MCF 10A (cell line): ENCODE measurements at regions not wholly inside any gene's neighbourhood (a gene's known extent, or its start where the extent isn't known, plus 50 kb on each side); places are given as distances from the start of the nearest gene placed in this dataset.

ENCODE experiments used
- BruUV-seq: library from RNA; stranded (reverse); fragments of 400-500 nt; replicated peaks from 2 replicates; lab custom pipeline; 2021; lab: Mats Ljungman, UMichigan
- CTCF ChIA-PET: fragments of 300-600 bp; sonication (Branson Sonifier 250); formaldehyde crosslinking; extraction: SDS; loops from one replicate; lab custom pipeline; 2021; ENCODE audit warnings: antibody characterized with exemption, inconsistent platforms; lab: Yijun Ruan, JAX
- POLR2A ChIA-PET: fragments of 300-600, 350-650 bp; sonication (Branson Sonifier 250); formaldehyde crosslinking; extraction: SDS; loops from one replicate; lab custom pipeline; 2020; ENCODE audit warnings: antibody characterized with exemption, inconsistent platforms; lab: Yijun Ruan, JAX
- DNase-seq: peaks from one replicate; pipeline ENCODE4 v3.0.0-alpha.2; 2018; ENCODE audit not compliant: unreplicated experiment
- H3K27ac Mint-ChIP-seq: one replicate; pipeline ENCODE4 v1.8.0; 2022; ENCODE audit warnings: mild to moderate bottlenecking, low read depth, mixed read lengths; ENCODE audit not compliant: unreplicated experiment
- H3K27me3 Mint-ChIP-seq: one replicate; pipeline ENCODE4 v1.8.0; 2022; ENCODE audit warnings: mixed read lengths; ENCODE audit not compliant: insufficient read depth, unreplicated experiment
- H3K36me3 Mint-ChIP-seq: one replicate; pipeline ENCODE4 v1.8.0; 2022; ENCODE audit warnings: mild to moderate bottlenecking, moderate library complexity, mixed read lengths; ENCODE audit not compliant: insufficient read depth, unreplicated experiment
- H3K4me1 Mint-ChIP-seq: one replicate; pipeline ENCODE4 v1.8.0; 2022; ENCODE audit warnings: mixed read lengths; ENCODE audit not compliant: insufficient read depth, unreplicated experiment
- H3K4me3 Mint-ChIP-seq: one replicate; pipeline ENCODE4 v1.8.0; 2022; ENCODE audit warnings: mild to moderate bottlenecking, moderate library complexity, mixed read lengths; ENCODE audit not compliant: unreplicated experiment
- H3K9me3 Mint-ChIP-seq: one replicate; pipeline ENCODE4 v1.8.0; 2022; ENCODE audit warnings: mixed read lengths; ENCODE audit not compliant: unreplicated experiment
- intact Hi-C: fragments of 100-400 bp; cut with micrococcal nuclease; formaldehyde crosslinking; loops from 2 replicates; pipeline ENCODE4 v1.14.1; 2022
- TF ChIP-seq, protein P1 (sequence below): fragments of 200-600 bp; IDR thresholded peaks from one replicate; pipeline ENCODE4 v1.8.0; 2022; ENCODE audit warnings: antibody characterized with exemption, mild to moderate bottlenecking; ENCODE audit not compliant: unreplicated experiment

DNA sequence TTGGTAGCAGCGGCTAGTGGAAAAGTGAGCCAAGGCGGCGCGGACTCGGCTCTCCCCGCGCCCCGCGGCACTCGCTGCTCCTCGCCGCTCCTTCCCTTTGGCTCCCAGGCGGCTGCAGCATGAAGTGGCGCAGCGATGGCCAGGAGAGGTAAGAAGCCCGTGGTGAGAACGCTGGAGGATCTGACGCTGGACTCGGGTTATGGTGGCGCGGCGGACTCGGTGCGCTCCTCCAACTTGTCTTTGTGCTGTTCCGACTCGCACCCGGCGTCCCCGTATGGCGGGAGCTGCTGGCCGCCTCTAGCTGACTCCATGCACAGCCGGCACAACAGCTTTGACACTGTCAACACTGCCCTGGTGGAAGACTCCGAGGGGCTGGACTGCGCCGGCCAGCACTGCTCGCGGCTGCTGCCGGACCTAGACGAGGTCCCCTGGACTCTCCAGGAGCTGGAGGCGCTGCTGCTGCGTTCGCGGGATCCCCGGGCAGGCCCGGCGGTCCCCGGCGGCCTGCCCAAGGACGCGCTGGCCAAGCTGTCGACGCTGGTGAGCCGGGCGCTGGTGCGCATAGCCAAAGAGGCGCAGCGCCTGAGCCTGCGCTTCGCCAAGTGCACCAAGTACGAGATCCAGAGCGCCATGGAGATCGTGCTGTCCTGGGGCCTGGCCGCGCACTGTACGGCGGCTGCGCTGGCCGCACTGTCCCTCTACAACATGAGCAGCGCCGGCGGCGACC lies 225.6 kb upstream of the CRY1 start:
- H3K27me3 Mint-ChIP-seq, result peaks cover 44% of the 10 kb centered on the region
- no peak overlapping the region for H3K27ac Mint-ChIP-seq
- no TSS peak for BruUV-seq
- H3K9me3 Mint-ChIP-seq, result no peaks in the 10 kb centered on the region
- peaks cover 5% of the 10 kb centered on the region for H3K4me1 Mint-ChIP-seq
- CTCF ChIA-PET, result interaction anchor here (0.6 to 2.2 kb wide), 5 partner anchors 23 to 331 kb away, joined by 3 to 5 read pairs (median 3); no protein-coding TSS in a partner anchor
- no peaks in the 10 kb centered on the region for H3K36me3 Mint-ChIP-seq
- intact Hi-C loops, result loop anchor here (2.0 to 5.0 kb wide), 3 partner anchors 84 to 288 kb away; no protein-coding TSS in a partner anchor
- peak; percentile 59 for DNase-seq
- TF ChIP-seq, protein P1, sequence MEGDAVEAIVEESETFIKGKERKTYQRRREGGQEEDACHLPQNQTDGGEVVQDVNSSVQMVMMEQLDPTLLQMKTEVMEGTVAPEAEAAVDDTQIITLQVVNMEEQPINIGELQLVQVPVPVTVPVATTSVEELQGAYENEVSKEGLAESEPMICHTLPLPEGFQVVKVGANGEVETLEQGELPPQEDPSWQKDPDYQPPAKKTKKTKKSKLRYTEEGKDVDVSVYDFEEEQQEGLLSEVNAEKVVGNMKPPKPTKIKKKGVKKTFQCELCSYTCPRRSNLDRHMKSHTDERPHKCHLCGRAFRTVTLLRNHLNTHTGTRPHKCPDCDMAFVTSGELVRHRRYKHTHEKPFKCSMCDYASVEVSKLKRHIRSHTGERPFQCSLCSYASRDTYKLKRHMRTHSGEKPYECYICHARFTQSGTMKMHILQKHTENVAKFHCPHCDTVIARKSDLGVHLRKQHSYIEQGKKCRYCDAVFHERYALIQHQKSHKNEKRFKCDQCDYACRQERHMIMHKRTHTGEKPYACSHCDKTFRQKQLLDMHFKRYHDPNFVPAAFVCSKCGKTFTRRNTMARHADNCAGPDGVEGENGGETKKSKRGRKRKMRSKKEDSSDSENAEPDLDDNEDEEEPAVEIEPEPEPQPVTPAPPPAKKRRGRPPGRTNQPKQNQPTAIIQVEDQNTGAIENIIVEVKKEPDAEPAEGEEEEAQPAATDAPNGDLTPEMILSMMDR, result no peak
- POLR2A ChIA-PET, result interaction anchor here (0.8 to 1.4 kb wide), 2 partner anchors 23 to 363 kb away, joined by 3 to 10 read pairs; no protein-coding TSS in a partner anchor
- H3K4me3 Mint-ChIP-seq, result peak overlapping the region; percentile 77

DNA sequence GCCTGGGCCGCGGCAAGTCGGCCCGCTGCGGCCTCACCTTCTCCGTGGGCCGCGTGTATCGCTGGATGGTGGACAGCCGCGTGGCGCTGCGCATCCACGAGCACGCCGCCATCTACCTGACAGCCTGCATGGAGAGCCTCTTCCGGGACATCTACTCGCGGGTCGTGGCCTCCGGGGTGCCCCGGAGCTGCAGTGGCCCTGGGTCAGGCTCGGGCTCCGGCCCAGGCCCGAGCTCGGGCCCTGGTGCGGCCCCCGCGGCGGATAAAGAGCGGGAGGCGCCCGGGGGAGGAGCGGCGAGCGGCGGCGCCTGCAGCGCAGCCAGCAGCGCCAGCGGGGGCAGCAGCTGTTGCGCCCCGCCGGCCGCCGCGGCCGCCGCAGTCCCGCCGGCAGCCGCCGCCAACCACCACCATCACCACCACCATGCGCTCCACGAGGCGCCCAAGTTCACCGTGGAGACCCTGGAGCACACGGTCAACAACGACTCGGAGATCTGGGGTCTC lies 226.2 kb upstream of the CRY1 start:
- intact Hi-C loops, result loop anchor here (2.0 to 5.0 kb wide), 3 partner anchors 83 to 288 kb away; no protein-coding TSS in a partner anchor
- H3K4me1 Mint-ChIP-seq, result peaks cover 5% of the 10 kb centered on the region
- peak overlapping the region; percentile 77 for H3K4me3 Mint-ChIP-seq
- H3K36me3 Mint-ChIP-seq, result no peaks in the 10 kb centered on the region
- H3K9me3 Mint-ChIP-seq, result no peaks in the 10 kb centered on the region
- TF ChIP-seq, protein P1, result no peak
- no peak overlapping the region for H3K27ac Mint-ChIP-seq
- peaks cover 38% of the 10 kb centered on the region for H3K27me3 Mint-ChIP-seq
- ChIA-PET POLR2A (interaction anchor here (1.1 to 1.8 kb wide), 3 partner anchors 23 to 29 kb away, joined by 4 to 10 read pairs (median 9); no protein-coding TSS in a partner anchor), CTCF (interaction anchor here (0.5 to 2.2 kb wide), 7 partner anchors 22 to 330 kb away, joined by 3 to 5 read pairs (median 3); no protein-coding TSS in a partner anchor)
- no peak for DNase-seq
- no TSS peak for BruUV-seq

DNA sequence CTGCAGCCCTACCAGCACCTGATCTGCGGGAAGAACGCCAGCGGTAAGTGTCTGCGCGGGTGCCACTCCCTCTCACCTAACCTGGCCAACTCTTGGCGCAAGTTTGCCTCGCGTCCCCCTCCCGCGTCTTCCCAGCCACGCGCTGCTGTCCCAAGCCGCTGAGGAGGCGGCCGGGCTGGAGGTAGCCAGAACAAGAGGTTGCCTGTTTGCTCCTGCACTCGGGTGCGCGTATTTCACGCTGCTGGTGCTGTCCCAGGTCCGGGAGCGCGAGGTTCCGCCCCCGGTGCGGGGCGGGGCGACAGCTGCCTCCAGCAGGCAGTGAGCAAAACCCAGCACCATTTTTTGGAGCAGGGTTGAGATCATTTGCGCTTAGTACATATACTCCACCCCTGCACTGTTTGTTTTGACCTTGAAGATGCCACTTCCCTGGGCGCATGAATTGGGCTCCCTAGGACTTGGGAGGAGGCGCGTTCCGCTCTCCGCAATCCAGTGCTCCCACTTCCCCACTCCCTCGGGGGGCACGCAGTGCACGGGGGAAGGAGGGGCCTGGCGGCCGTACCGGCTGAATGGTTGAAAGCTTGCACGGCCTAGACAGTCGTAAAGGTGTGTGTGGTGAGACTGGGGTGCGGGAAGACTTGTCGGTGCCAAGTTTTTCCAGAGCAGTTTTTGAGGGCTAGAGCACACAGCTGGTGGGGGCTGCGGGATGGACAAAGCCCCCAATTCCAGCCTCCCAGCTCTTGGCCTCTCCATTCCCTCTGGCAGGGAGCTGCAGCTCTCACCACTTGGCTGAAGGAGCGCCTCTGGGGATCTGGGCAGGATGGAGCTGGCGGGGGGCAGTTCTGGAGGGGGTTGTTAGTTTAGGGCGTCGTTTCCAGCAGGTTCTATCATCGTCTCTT lies 226.9 kb upstream of the CRY1 start:
- TF ChIP-seq, protein P1, result no peak
- CTCF ChIA-PET, result interaction anchor here (0.5 to 1.2 kb wide), 8 partner anchors 25 to 330 kb away, joined by 3 to 5 read pairs (median 3); no protein-coding TSS in a partner anchor
- intact Hi-C loops, result no loop called here
- no TSS peak for BruUV-seq
- Mint-ChIP-seq H3K27me3 (peaks cover 31% of the 10 kb centered on the region), H3K27ac (no peak overlapping the region), H3K4me3 (peak overlapping the region; percentile 77), H3K4me1 (peaks cover 5% of the 10 kb centered on the region), H3K9me3 (no peaks in the 10 kb centered on the region), H3K36me3 (no peaks in the 10 kb centered on the region)
- POLR2A ChIA-PET, result interaction anchor here (0.8 to 1.8 kb wide), 3 partner anchors 9 to 29 kb away, joined by 3 to 9 read pairs (median 4); no protein-coding TSS in a partner anchor
- DNase-seq, result peak; percentile 80
